ENCODE measurements at regions not wholly inside any gene's neighbourhood (a gene's known extent, or its start where the extent isn't known, plus 50 kb on each side); places are given as distances from the start of the nearest gene placed in this dataset.

GRCh38 chr6:143621876-143622605, 55.7 kb upstream of the PHACTR2 start:
- no peaks in the 10 kb centered on the region for H3K27me3 ChIP-seq
- no peaks in the 10 kb centered on the region for H3K9me3 ChIP-seq
- no peak overlapping the region for H3K4me3 ChIP-seq
- H3K36me3 ChIP-seq, result no peaks in the 10 kb centered on the region
- peak; percentile 9 for DNase-seq

GRCh38 chr6:143621159-143621873, 56.4 kb upstream of the PHACTR2 start:
- H3K27me3 ChIP-seq, result no peaks in the 10 kb centered on the region
- H3K9me3 ChIP-seq, result no peaks in the 10 kb centered on the region
- no peak for DNase-seq
- no peak overlapping the region for H3K4me3 ChIP-seq
- no peaks in the 10 kb centered on the region for H3K36me3 ChIP-seq

- no peaks in the 10 kb centered on the region for H3K9me3 ChIP-seq
- no peaks in the 10 kb centered on the region for H3K36me3 ChIP-seq
- H3K4me3 ChIP-seq, result no peak overlapping the region
- peak; percentile 46 for DNase-seq
- H3K27me3 ChIP-seq, result no peaks in the 10 kb centered on the region
Measured at GRCh38 chr6:143620447-143620846, 57.3 kb upstream of the PHACTR2 start.

- no peaks in the 10 kb centered on the region for H3K27me3 ChIP-seq
- DNase-seq, result no peak
- H3K9me3 ChIP-seq, result no peaks in the 10 kb centered on the region
Measured at GRCh38 chr6:143619824-143620401, 57.9 kb upstream of the PHACTR2 start.

GRCh38 chr6:143616741-143617140, 61.0 kb upstream of the PHACTR2 start:
- DNase-seq, result no peak
- no peaks in the 10 kb centered on the region for H3K36me3 ChIP-seq
- H3K4me3 ChIP-seq, result no peak overlapping the region
- H3K9me3 ChIP-seq, result no peaks in the 10 kb centered on the region
- no peaks in the 10 kb centered on the region for H3K27me3 ChIP-seq

More at GRCh38 chr6:143619824-143620401, 57.9 kb upstream of the PHACTR2 start:
- H3K36me3 ChIP-seq, result no peaks in the 10 kb centered on the region
- H3K4me3 ChIP-seq, result no peak overlapping the region

GRCh38 chr6:143615785-143616184, 62.0 kb upstream of the PHACTR2 start:
- Histone ChIP-seq H3K4me3 (no peak overlapping the region), H3K27me3 (no peaks in the 10 kb centered on the region), H3K9me3 (no peaks in the 10 kb centered on the region), H3K36me3 (no peaks in the 10 kb centered on the region)
- DNase-seq, result no peak

GRCh38 chr6:143614235-143614634, 63.5 kb upstream of the PHACTR2 start:
- DNase-seq, result no peak
- Histone ChIP-seq H3K27me3 (no peaks in the 10 kb centered on the region), H3K36me3 (no peaks in the 10 kb centered on the region), H3K4me3 (no peak overlapping the region), H3K9me3 (no peaks in the 10 kb centered on the region)

GRCh38 chr6:143613749-143614148, 64.0 kb upstream of the PHACTR2 start:
- Histone ChIP-seq H3K27me3 (no peaks in the 10 kb centered on the region), H3K36me3 (no peaks in the 10 kb centered on the region), H3K9me3 (no peaks in the 10 kb centered on the region), H3K4me3 (no peak overlapping the region)
- DNase-seq, result no peak

GRCh38 chr6:143612186-143612585, 65.6 kb upstream of the PHACTR2 start:
- no peaks in the 10 kb centered on the region for H3K27me3 ChIP-seq
- no peak for DNase-seq
- no peaks in the 10 kb centered on the region for H3K36me3 ChIP-seq
- no peak overlapping the region for H3K4me3 ChIP-seq
- no peaks in the 10 kb centered on the region for H3K9me3 ChIP-seq

GRCh38 chr6:143611580-143611979, 66.2 kb upstream of the PHACTR2 start:
- Histone ChIP-seq H3K27me3 (no peaks in the 10 kb centered on the region), H3K9me3 (no peaks in the 10 kb centered on the region), H3K4me3 (no peak overlapping the region), H3K36me3 (no peaks in the 10 kb centered on the region)
- DNase-seq, result no peak

- Histone ChIP-seq H3K4me3 (no peak overlapping the region), H3K36me3 (no peaks in the 10 kb centered on the region), H3K27me3 (no peaks in the 10 kb centered on the region), H3K9me3 (no peaks in the 10 kb centered on the region)
- no peak for DNase-seq
Measured at GRCh38 chr6:143609972-143610371, 67.8 kb upstream of the PHACTR2 start.

- no peaks in the 10 kb centered on the region for H3K9me3 ChIP-seq
- H3K36me3 ChIP-seq, result no peaks in the 10 kb centered on the region
- no peak overlapping the region for H3K4me3 ChIP-seq
- no peak for DNase-seq
- H3K27me3 ChIP-seq, result no peaks in the 10 kb centered on the region
Measured at GRCh38 chr6:143609501-143609900, 68.3 kb upstream of the PHACTR2 start.

- H3K27me3 ChIP-seq, result no peaks in the 10 kb centered on the region
- no peak overlapping the region for H3K4me3 ChIP-seq
- H3K9me3 ChIP-seq, result no peaks in the 10 kb centered on the region
- DNase-seq, result no peak
- no peaks in the 10 kb centered on the region for H3K36me3 ChIP-seq
Measured at GRCh38 chr6:143608906-143609305, 68.9 kb upstream of the PHACTR2 start.

GRCh38 chr6:143607974-143608373, 69.8 kb upstream of the PHACTR2 start:
- Histone ChIP-seq H3K36me3 (no peaks in the 10 kb centered on the region), H3K9me3 (no peaks in the 10 kb centered on the region), H3K27me3 (no peaks in the 10 kb centered on the region), H3K4me3 (no peak overlapping the region)
- no peak for DNase-seq

GRCh38 chr6:143607168-143607567, 70.6 kb upstream of the PHACTR2 start:
- Histone ChIP-seq H3K27me3 (no peaks in the 10 kb centered on the region), H3K4me3 (no peak overlapping the region), H3K36me3 (no peaks in the 10 kb centered on the region), H3K9me3 (no peaks in the 10 kb centered on the region)
- DNase-seq, result no peak

GRCh38 chr6:143605906-143606521, 71.8 kb upstream of the PHACTR2 start:
- no peaks in the 10 kb centered on the region; the same call in 1 of the 2 replicates for H3K27me3 ChIP-seq
- H3K9me3 ChIP-seq, result no peaks in the 10 kb centered on the region
- no peak for DNase-seq
- no peaks in the 10 kb centered on the region for H3K36me3 ChIP-seq
- no peak overlapping the region for H3K4me3 ChIP-seq

GRCh38 chr6:143603455-143603854, 74.3 kb upstream of the PHACTR2 start:
- Histone ChIP-seq H3K27me3 (no peaks in the 10 kb centered on the region; the same call in 1 of the 2 replicates), H3K4me3 (no peak overlapping the region), H3K9me3 (no peaks in the 10 kb centered on the region), H3K36me3 (no peaks in the 10 kb centered on the region)
- no peak for DNase-seq
